ENCODE measurements at regions not wholly inside any gene's neighbourhood (a gene's known extent, or its start where the extent isn't known, plus 50 kb on each side); places are given as distances from the start of the nearest gene placed in this dataset.

DNA sequence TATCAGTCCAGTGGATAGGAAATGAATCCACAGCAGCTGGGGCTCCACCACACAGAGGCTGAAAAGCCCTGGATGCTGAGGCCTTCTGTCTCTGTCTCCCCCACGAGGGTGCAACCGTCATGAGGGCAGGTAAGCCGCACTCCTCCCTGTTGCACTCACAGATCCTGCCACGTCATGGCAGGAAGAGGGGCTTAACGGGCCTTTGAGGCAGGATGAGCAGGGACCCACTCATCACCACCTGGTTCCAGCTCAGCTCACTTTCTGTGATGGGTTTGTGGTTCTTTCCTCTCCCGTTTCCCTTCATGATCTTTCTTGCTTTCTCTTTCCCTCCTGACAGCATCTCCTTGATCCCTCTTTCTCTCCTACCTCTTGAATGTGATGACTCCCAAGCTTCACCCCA is 575.2 kb downstream of the CCDC171 start:
- no peak for TF ChIP-seq CTCF (IDR thresholded peaks at IDR 0.05; ENCODE audit: poor library complexity)
- no peak for TF ChIP-seq EZH2 (IDR thresholded peaks at IDR 0.05; ENCODE audit: borderline replicate concordance)
